Endothelial cell of umbilical vein (primary cell): ENCODE measurements at regions not wholly inside any gene's neighbourhood (a gene's known extent, or its start where the extent isn't known, plus 50 kb on each side); places are given as distances from the start of the nearest gene placed in this dataset.

Source experiments
- BruUV-seq: library from RNA; stranded (reverse); fragments of 400-500 nt; replicated peaks from 2 replicates; lab custom pipeline; 2021; lab: Mats Ljungman, UMichigan
- CTCF ChIA-PET: fragments of 300-600, 350-600 bp; sonication (Branson Sonifier 250); formaldehyde crosslinking; loops from one replicate; lab custom pipeline; 2021; ENCODE audit warnings: antibody characterized with exemption, inconsistent platforms; lab: Charles Lee
- POLR2A ChIA-PET: fragments of 300-600, 350-600 bp; sonication (Branson Sonifier 250); formaldehyde crosslinking; loops from one replicate; lab custom pipeline; 2021; ENCODE audit warnings: antibody characterized with exemption, inconsistent platforms; lab: Charles Lee
- DNase-seq: peaks from one replicate; pipeline ENCODE4 v3.0.0-alpha.2; 2011; ENCODE audit warnings: low read depth, low spot score
- FAIRE-seq: peaks from 2 replicates; lab custom pipeline; 2011; peaks lifted over from hg19 to GRCh38; lab: Jason Lieb, UNC
- H2AFZ ChIP-seq: 2 replicates; pipeline ENCODE4 v1.6.0; 2012; ENCODE audit warnings: low read depth, low read length, control low read depth, inconsistent platforms
- H3K27ac ChIP-seq: 2 replicates; pipeline ENCODE4 v1.5.1; 2011; ENCODE audit warnings: low read depth, mild to moderate bottlenecking, control low read depth, low read length, moderate library complexity; ENCODE audit not compliant: insufficient read depth
- H3K27me3 ChIP-seq, 2 experiments: 2 replicates each; pipeline versions ENCODE4 v1.6.0 to v1.6.1; 2011; ENCODE audit warnings: low read length in 2 of 2, mixed read lengths in 1 of 2; ENCODE audit not compliant: control insufficient read depth in 2 of 2, insufficient read depth in 2 of 2
- H3K36me3 ChIP-seq, 2 experiments: 2 replicates in 1 of 2; 3 replicates in 1 of 2; pipeline ENCODE4 v1.5.1; 2011; ENCODE audit warnings: low read length in 2 of 2, mild to moderate bottlenecking in 1 of 2, moderate library complexity in 1 of 2; ENCODE audit not compliant: control insufficient read depth in 2 of 2, insufficient read depth in 2 of 2; ENCODE audit errors: extremely low read depth in 1 of 2
- H3K4me1 ChIP-seq: 3 replicates; pipeline ENCODE4 v1.5.1; 2011; ENCODE audit warnings: mild to moderate bottlenecking, low read length; ENCODE audit not compliant: control insufficient read depth, insufficient read depth; ENCODE audit errors: extremely low read depth
- H3K4me2 ChIP-seq: 2 replicates; pipeline ENCODE4 v1.6.1; 2011; ENCODE audit warnings: low read length, control low read depth, mixed read lengths; ENCODE audit not compliant: insufficient read depth
- H3K4me3 ChIP-seq, 3 experiments: fragments of 200-600 bp in 1 of 3; sonication (generic), shearing (Covaris generic) in 1 of 3; replicated peaks in 1 of 3; 2 replicates each; pipeline ENCODE4 v1.5.1; 2011 to 2016; ENCODE audit warnings: control low read depth in 3 of 3, low read length in 3 of 3, mild to moderate bottlenecking in 2 of 3, inconsistent platforms in 1 of 3, low read depth in 1 of 3, moderate library complexity in 1 of 3; ENCODE audit not compliant: insufficient read depth in 1 of 3
- H3K79me2 ChIP-seq: 2 replicates; pipeline ENCODE4 v1.6.0; 2012; ENCODE audit warnings: low read length, inconsistent platforms; ENCODE audit not compliant: control insufficient read depth, insufficient read depth
- H3K9ac ChIP-seq: replicated peaks from 2 replicates; pipeline ENCODE3; 2011; ENCODE audit warnings: low read length, control low read depth; ENCODE audit not compliant: insufficient read depth; ENCODE audit errors: extremely low read depth
- H3K9me1 ChIP-seq: replicated peaks from 3 replicates; pipeline ENCODE4 v1.6.0; 2011; ENCODE audit warnings: mild to moderate bottlenecking, low read length; ENCODE audit not compliant: control insufficient read depth, insufficient read depth; ENCODE audit errors: extremely low read depth
- H3K9me3 ChIP-seq: replicated peaks from 2 replicates; pipeline ENCODE4 v1.5.1; 2012; ENCODE audit warnings: low read length, inconsistent platforms; ENCODE audit not compliant: control insufficient read depth, insufficient read depth
- H4K20me1 ChIP-seq: replicated peaks from 2 replicates; pipeline ENCODE3; 2011; ENCODE audit warnings: mild to moderate bottlenecking, low read length; ENCODE audit not compliant: control insufficient read depth, insufficient read depth; ENCODE audit errors: extremely low read depth
- EZH2 ChIP-seq: IDR thresholded peaks from 2 replicates; pipeline ENCODE4 v1.6.1; 2012; ENCODE audit warnings: borderline replicate concordance, low read depth, mild to moderate bottlenecking, moderate library complexity, low read length, inconsistent platforms; ENCODE audit not compliant: severe bottlenecking
- FOS ChIP-seq: IDR thresholded peaks from 2 replicates; pipeline ENCODE4 v1.6.1; 2011; ENCODE audit warnings: mild to moderate bottlenecking, low read length, moderate library complexity, borderline replicate concordance; ENCODE audit not compliant: insufficient read depth
- GATA2 ChIP-seq: IDR thresholded peaks from 2 replicates; pipeline ENCODE4 v1.7.0; 2011; ENCODE audit warnings: low read depth, mild to moderate bottlenecking, moderate library complexity, mixed read lengths, low read length; ENCODE audit not compliant: insufficient read length, insufficient read depth
- JUN ChIP-seq: IDR thresholded peaks from 2 replicates; pipeline ENCODE4 v1.6.1; 2011; ENCODE audit warnings: borderline replicate concordance, low read depth; ENCODE audit not compliant: insufficient read length, insufficient read depth
- MYC ChIP-seq: IDR thresholded peaks from one replicate; pipeline ENCODE4 v1.6.1; 2011; ENCODE audit warnings: mild to moderate bottlenecking, low read depth, low read length
- POLR2A ChIP-seq: IDR thresholded peaks from 2 replicates; pipeline ENCODE4 v1.6.1; 2012; ENCODE audit warnings: low read depth, mild to moderate bottlenecking, control low read depth, low read length
- POLR2AphosphoS5 ChIP-seq: IDR thresholded peaks from 2 replicates; pipeline ENCODE4 v1.6.1; 2012; ENCODE audit warnings: low read depth, mild to moderate bottlenecking, control low read depth, low read length, moderate library complexity; ENCODE audit not compliant: insufficient read depth
- dilution Hi-C: fragments of 300-500 bp; cut with MboI; formaldehyde crosslinking; loops from one replicate; pipeline ENCODE4 v1.15.0; 2019; ENCODE audit warnings: low sequenced_read_pairs; ENCODE audit not compliant: extremely low pct_ligation_motif_present
- intact Hi-C: fragments of 100-400 bp; cut with micrococcal nuclease; formaldehyde crosslinking; loops from one replicate; pipeline ENCODE4 v1.10.0; 2022
- TF ChIP-seq, protein P1 (sequence below), 2 donors: IDR thresholded peaks; 1 replicate in 1 of 2; 2 replicates in 1 of 2; pipeline ENCODE4 v1.5.1; 2011; ENCODE audit warnings: low read length in 2 of 2, mild to moderate bottlenecking in 2 of 2, moderate library complexity in 2 of 2, control low read depth in 1 of 2, inconsistent platforms in 1 of 2, low read depth in 1 of 2; ENCODE audit not compliant: insufficient read depth in 1 of 2; ENCODE audit errors: extremely low read depth in 1 of 2
- TF ChIP-seq, protein P2 (sequence below): IDR thresholded peaks from 2 replicates; pipeline ENCODE4 v1.6.1; 2011; ENCODE audit not compliant: insufficient read depth, insufficient read length

DNA sequence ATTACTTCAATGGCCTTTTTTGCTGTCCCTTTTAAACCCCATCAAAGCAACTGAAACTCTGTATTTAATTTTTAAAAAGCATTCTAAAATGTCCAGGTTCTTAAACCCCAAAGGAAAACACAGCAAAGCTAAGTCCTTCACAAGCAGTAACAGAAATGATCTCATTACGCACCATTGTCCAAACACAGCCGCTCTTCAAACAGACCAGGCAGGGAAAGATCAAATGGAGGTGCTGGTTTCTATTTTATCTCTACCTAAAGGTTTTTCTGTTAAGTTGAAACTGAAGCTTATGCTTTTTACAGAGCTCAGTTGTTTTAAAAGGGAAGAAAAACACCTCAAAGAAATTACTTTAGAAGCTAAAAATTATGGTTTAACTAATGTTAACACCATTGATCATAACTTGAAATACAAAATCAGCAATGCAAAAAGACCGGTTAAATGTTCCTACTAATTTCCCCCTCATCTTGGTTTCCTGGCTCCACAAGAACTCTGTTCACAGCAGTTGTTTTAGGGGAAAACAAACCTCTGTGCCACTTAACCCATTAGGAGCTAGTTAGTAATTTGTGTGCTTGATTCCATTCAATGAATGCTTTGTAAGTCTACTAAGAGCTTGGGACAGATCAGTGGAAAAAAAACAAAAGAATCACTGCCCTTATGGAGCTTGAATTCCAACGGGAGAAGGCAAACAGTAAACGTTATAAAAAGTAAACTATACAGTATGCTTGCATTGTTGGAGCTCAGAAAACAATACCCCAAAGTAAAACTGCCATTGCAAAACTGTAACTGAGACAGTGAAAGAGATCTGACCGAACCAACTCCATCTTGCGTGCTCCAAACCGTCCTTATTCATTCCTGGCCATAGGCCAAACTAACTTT lies 87.4 kb downstream of the CD24 start:
- Histone ChIP-seq H3K79me2 (no peaks in the 10 kb centered on the region), H3K27me3 (no peaks in the 10 kb centered on the region), H3K27ac (no peak overlapping the region), H4K20me1 (no peaks in the 10 kb centered on the region), H3K4me3 (no peak overlapping the region), H3K4me1 (no peaks in the 10 kb centered on the region), H3K4me2 (no peak overlapping the region), H2AFZ (no peak overlapping the region), H3K36me3 (no peaks in the 10 kb centered on the region), H3K9ac (no peak overlapping the region), H3K9me1 (no peaks in the 10 kb centered on the region), H3K9me3 (no peaks in the 10 kb centered on the region)
- dilution Hi-C loops = no loop called here
- DNase-seq = no peak
- no TSS peak for BruUV-seq
- TF ChIP-seq GATA2 = no peak
- TF ChIP-seq EZH2 = no peak
- no peak for TF ChIP-seq FOS
- TF ChIP-seq JUN = no peak
- TF ChIP-seq MYC = no peak
- intact Hi-C loops = no loop called here
- no peak for FAIRE-seq
- CTCF ChIA-PET = interaction anchor here (0.7 kb wide), 1 partner anchor 31 kb away, joined by 3 read pairs; no protein-coding TSS in a partner anchor
- POLR2A ChIA-PET = no interaction called here

DNA sequence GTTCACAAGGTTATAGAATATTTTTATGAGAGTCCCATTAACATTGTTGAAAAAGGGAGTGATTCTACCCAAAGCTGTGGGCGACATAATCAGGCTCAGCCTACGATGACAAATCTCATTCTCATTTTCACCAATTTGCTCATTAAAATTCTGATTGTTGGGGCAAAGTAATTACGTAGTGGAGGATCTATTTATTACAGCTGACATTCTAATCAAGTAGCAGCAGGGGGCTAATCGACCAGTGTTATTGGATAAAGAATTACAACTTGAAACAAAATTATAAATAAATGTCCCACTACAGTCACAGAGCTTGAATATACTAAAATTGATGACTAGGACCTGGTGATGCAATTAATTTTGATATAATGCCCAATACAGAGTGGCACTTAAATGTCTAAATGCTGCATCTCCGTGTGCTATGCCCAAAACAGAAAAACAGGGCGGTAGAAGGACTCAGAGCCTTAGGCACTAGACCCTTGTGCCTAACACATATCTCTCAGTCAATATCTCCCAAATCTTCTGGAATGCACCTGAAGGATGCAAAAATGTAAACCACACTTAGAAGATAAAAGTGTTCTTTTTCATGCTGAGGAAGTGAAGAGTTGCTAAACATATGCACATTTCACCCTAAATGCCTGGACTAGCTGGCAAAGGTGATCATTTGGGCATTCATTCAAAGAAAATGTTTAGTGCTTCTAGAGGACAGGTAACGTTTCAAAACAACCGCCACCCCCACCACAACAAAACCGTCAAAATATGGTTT lies 88.3 kb downstream of the CD24 start:
- no peak overlapping the region for H3K4me2 ChIP-seq
- no peaks in the 10 kb centered on the region for H3K9me3 ChIP-seq
- no peaks in the 10 kb centered on the region for H3K4me1 ChIP-seq
- no peaks in the 10 kb centered on the region for H3K9me1 ChIP-seq
- dilution Hi-C loops = no loop called here
- H3K9ac ChIP-seq = no peak overlapping the region
- H4K20me1 ChIP-seq = no peaks in the 10 kb centered on the region
- no peaks in the 10 kb centered on the region for H3K79me2 ChIP-seq
- H2AFZ ChIP-seq = no peak overlapping the region
- no TSS peak for BruUV-seq
- TF ChIP-seq MYC (no peak), GATA2 (no peak), JUN (no peak), POLR2AphosphoS5 (no peak), EZH2 (no peak), FOS (no peak), POLR2A (no peak)
- TF ChIP-seq, protein P1, sequence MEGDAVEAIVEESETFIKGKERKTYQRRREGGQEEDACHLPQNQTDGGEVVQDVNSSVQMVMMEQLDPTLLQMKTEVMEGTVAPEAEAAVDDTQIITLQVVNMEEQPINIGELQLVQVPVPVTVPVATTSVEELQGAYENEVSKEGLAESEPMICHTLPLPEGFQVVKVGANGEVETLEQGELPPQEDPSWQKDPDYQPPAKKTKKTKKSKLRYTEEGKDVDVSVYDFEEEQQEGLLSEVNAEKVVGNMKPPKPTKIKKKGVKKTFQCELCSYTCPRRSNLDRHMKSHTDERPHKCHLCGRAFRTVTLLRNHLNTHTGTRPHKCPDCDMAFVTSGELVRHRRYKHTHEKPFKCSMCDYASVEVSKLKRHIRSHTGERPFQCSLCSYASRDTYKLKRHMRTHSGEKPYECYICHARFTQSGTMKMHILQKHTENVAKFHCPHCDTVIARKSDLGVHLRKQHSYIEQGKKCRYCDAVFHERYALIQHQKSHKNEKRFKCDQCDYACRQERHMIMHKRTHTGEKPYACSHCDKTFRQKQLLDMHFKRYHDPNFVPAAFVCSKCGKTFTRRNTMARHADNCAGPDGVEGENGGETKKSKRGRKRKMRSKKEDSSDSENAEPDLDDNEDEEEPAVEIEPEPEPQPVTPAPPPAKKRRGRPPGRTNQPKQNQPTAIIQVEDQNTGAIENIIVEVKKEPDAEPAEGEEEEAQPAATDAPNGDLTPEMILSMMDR (IDR thresholded peaks at IDR 0.05; ENCODE audit: extremely low read depth in 1 of 2, insufficient read depth in 1 of 2, low read depth in 1 of 2, low read length in 2 of 2) = no peak
- TF ChIP-seq, protein P2, sequence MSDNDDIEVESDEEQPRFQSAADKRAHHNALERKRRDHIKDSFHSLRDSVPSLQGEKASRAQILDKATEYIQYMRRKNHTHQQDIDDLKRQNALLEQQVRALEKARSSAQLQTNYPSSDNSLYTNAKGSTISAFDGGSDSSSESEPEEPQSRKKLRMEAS = no peak
- POLR2A ChIA-PET = no interaction called here
- no peaks in the 10 kb centered on the region for H3K36me3 ChIP-seq
- no peaks in the 10 kb centered on the region for H3K27me3 ChIP-seq
- H3K4me3 ChIP-seq = no peak overlapping the region
- CTCF ChIA-PET = no interaction called here
- DNase-seq (no peak), FAIRE-seq (no peak)
- intact Hi-C loops = no loop called here
- H3K27ac ChIP-seq = no peak overlapping the region
